ENCODE measurements at regions not wholly inside any gene's neighbourhood (a gene's known extent, or its start where the extent isn't known, plus 50 kb on each side); places are given as distances from the start of the nearest gene placed in this dataset.

- ATAC-seq (no peak), DNase-seq (ENCODE audit: low read depth, low spot score) (no peak)
- Histone ChIP-seq H3K4me3 (ENCODE audit: low read depth in 2 of 2, low read length in 2 of 2) (no peak overlapping the region), H3K36me3 (ENCODE audit: control insufficient read depth, insufficient read depth, low read length) (no peaks in the 10 kb centered on the region), H3K9me3 (ENCODE audit: control insufficient read depth, insufficient read depth, low read depth, low read length) (no peaks in the 10 kb centered on the region), H3K4me1 (ENCODE audit: control insufficient read depth, insufficient read depth, low read length) (no peaks in the 10 kb centered on the region), H3K27ac (ENCODE audit: low read length) (no peak overlapping the region), H3K27me3 (ENCODE audit: control insufficient read depth, insufficient read depth, low read length) (no peaks in the 10 kb centered on the region)
- in situ Hi-C loops (cut with HindIII; ENCODE audit: low pct_unique_long_range_greater_than_20kb, low sequenced_read_pairs), result no loop called here
- BruUV-seq (replicated peaks), result no TSS peak
- POLR2A ChIA-PET, result no interaction called here
- CTCF ChIA-PET, result no interaction called here
- TF ChIP-seq POLR2AphosphoS5 (IDR thresholded peaks at IDR 0.05; ENCODE audit: low read depth, low read length) (no peak), SIN3A (IDR thresholded peaks at IDR 0.05; ENCODE audit: borderline replicate concordance, insufficient read depth, low read depth, low read length) (no peak), REST (IDR thresholded peaks at IDR 0.05; ENCODE audit: insufficient read depth in 1 of 2, low read depth in 2 of 2, low read length in 1 of 2) (no peak), TCF7L2 (IDR thresholded peaks at IDR 0.05; ENCODE audit: low read depth, low read length) (no peak), CTCF (IDR thresholded peaks at IDR 0.05) (no peak)
- intact Hi-C loops (cut with micrococcal nuclease; ENCODE audit: unreplicated experiment), result no loop called here
Measured at GRCh38 chr2:200209030-200209429, 97.5 kb upstream of the SPATS2L start.

GRCh38 chr2:200211643-200212042 is 94.8 kb upstream of the SPATS2L start:
- no TSS peak for BruUV-seq (replicated peaks)
- H3K9me3 ChIP-seq (ENCODE audit: control insufficient read depth, insufficient read depth, low read depth, low read length), result no peaks in the 10 kb centered on the region
- H3K4me1 ChIP-seq (ENCODE audit: control insufficient read depth, insufficient read depth, low read length), result no peaks in the 10 kb centered on the region
- no peak for TF ChIP-seq TCF7L2 (IDR thresholded peaks at IDR 0.05; ENCODE audit: low read depth, low read length)
- TF ChIP-seq POLR2AphosphoS5 (IDR thresholded peaks at IDR 0.05; ENCODE audit: low read depth, low read length), result no peak
- no peak for TF ChIP-seq REST (IDR thresholded peaks at IDR 0.05; ENCODE audit: insufficient read depth in 1 of 2, low read depth in 2 of 2, low read length in 1 of 2)
- TF ChIP-seq SIN3A (IDR thresholded peaks at IDR 0.05; ENCODE audit: borderline replicate concordance, insufficient read depth, low read depth, low read length), result no peak
- no peak for TF ChIP-seq CTCF (IDR thresholded peaks at IDR 0.05)
- CTCF ChIA-PET, result no interaction called here
- no peaks in the 10 kb centered on the region for H3K27me3 ChIP-seq (ENCODE audit: control insufficient read depth, insufficient read depth, low read length)
- no peak overlapping the region for H3K27ac ChIP-seq (ENCODE audit: low read length)
- DNase-seq (ENCODE audit: low read depth, low spot score) (no peak), ATAC-seq (no peak)
- no peak overlapping the region for H3K4me3 ChIP-seq (ENCODE audit: low read depth in 2 of 2, low read length in 2 of 2)
- no peaks in the 10 kb centered on the region for H3K36me3 ChIP-seq (ENCODE audit: control insufficient read depth, insufficient read depth, low read length)
- in situ Hi-C loops (cut with HindIII; ENCODE audit: low pct_unique_long_range_greater_than_20kb, low sequenced_read_pairs) (no loop called here), intact Hi-C loops (cut with micrococcal nuclease; ENCODE audit: unreplicated experiment) (no loop called here)
- POLR2A ChIA-PET, result no interaction called here
